GM12872 (cell line): ENCODE measurements at regions not wholly inside any gene's neighbourhood (a gene's known extent, or its start where the extent isn't known, plus 50 kb on each side); places are given as distances from the start of the nearest gene placed in this dataset.

Experiments used
- CTCF ChIP-seq: IDR thresholded peaks from 3 replicates; pipeline ENCODE4 v1.5.1; 2011; ENCODE audit warnings: low read depth, mild to moderate bottlenecking, low read length, moderate library complexity; ENCODE audit not compliant: insufficient read depth

DNA sequence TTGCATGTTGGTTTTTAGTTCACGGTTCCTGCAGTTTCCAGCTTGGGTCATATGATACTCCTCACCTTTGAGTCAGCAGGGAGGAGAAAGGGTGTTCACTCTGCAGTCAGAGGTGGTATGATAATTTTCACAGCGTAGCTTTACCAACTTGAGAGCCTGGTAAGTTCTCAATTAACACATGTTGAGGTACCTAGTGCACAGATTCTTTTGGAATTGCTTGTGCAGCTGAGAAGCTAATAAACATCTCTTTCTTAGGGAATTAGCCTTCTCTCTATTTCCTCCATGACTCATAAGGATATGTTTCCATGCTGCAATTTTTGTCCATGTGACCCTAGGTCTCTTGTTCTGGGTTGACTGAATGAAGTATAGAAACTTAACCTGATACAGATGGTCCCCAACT is 166.6 kb downstream of the KIF20B start:
- no peak for TF ChIP-seq CTCF

DNA sequence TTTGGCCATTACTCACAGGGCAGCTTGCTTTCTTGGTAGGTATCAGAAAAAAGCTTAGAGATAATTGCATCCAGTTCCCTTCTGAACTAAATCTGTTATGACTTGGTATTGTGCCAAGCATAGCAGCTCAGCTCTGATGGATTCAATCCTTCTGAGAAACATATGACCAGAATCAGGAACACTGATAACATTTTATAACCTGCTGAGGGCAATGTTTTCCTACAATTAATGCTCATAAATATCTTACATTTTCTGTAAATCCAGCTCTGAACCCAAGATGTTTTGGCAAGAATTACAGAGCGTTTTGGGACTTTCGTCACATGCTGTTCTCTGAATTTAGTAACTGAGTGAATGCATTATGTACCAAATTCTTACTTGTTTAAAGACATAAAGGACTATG is 167.8 kb downstream of the KIF20B start:
- TF ChIP-seq CTCF, result no peak

DNA sequence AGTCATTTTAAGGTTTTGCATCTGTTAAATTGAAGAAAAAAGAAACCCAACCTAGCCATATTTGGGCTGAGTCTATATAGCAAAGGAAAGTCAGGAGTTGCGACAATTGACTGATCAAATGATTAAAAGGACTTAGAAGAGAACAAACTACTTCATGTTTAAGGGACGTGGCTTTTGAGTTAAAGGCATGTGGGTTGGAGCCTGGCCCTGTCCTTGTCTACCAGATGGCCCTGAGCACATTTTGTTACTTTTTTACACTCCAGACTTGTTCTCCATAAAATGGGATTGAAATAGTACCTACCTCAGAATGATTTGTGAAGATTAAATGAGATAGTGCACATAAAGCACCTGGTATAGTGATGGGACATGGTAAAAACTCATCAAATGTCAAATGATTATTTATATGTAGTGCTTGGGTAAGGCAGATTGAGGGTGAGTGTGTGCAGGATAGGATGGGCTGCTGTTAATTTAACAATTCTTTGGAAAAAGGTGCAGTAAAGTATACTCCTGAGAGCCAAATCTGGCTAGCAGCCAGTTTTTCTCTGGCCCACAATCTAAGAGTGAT is 168.3 kb downstream of the KIF20B start:
- no peak for TF ChIP-seq CTCF

- TF ChIP-seq CTCF, result no peak
These were observed 169.5 kb downstream of the KIF20B start for GRCh38 chr10:89870936-89871335.

- no peak for TF ChIP-seq CTCF
These were observed 171.7 kb downstream of the KIF20B start for GRCh38 chr10:89873055-89873454.

- TF ChIP-seq CTCF, result no peak
These were observed 174.2 kb downstream of the KIF20B start for GRCh38 chr10:89875557-89875956.

DNA sequence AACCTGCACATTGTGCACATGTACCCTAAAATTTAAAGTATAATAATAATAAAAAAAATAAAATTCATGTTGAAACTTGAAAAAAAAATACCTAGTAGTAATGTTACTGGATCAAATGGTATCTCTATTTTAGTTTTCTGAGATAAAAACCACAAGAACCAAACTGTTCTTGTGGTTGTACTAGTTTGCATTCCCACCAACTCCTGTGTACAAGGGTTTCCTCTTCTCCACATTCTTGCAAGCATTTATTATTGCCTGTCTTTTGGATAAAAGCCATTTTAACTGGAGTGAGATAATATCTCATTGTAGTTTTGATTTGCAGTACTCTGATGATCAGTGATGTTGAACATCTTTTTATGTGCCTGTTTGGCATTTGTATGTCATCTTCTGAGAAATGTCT is 177.7 kb downstream of the KIF20B start:
- no peak for TF ChIP-seq CTCF
